ENCODE measurements at regions not wholly inside any gene's neighbourhood (a gene's known extent, or its start where the extent isn't known, plus 50 kb on each side); places are given as distances from the start of the nearest gene placed in this dataset.

GRCh38 chr11:131145791-131146190 lies 224.6 kb upstream of the NTM start:
- no peak for TF ChIP-seq ZEB2 (IDR thresholded peaks at IDR 0.05)
- TF ChIP-seq ETV6 (IDR thresholded peaks at IDR 0.05; ENCODE audit: borderline replicate concordance in 1 of 2, low read depth in 2 of 2, low read length in 1 of 2), result no peak
- TF ChIP-seq ETV6 (CRISPR knock-in tag; IDR thresholded peaks at IDR 0.05; ENCODE audit: borderline replicate concordance), result no peak
- no peak for TF ChIP-seq TCF3 (CRISPR knock-in tag; IDR thresholded peaks at IDR 0.05)
- no peak for TF ChIP-seq E2F6 (IDR thresholded peaks at IDR 0.05; ENCODE audit: borderline replicate concordance in 1 of 2, extremely low read depth in 1 of 2, insufficient read depth in 1 of 2, insufficient read length in 1 of 2, low read depth in 1 of 2, low read length in 1 of 2, poor library complexity in 1 of 2, severe bottlenecking in 1 of 2)
- TF ChIP-seq CTCF (IDR thresholded peaks at IDR 0.05 in 2 of 3, conservative IDR thresholded peaks at IDR 0.05 in 1 of 3; ENCODE audit: insufficient read depth in 2 of 3, low read depth in 1 of 3, low read length in 3 of 3), result no peak
- no peak for TF ChIP-seq POLR2B (IDR thresholded peaks at IDR 0.05; ENCODE audit: low read depth, partially characterized antibody)
- no peak for TF ChIP-seq HCFC1 (IDR thresholded peaks at IDR 0.05; ENCODE audit: low read depth, low read length)
- TF ChIP-seq ZBTB26 (CRISPR knock-in tag; IDR thresholded peaks at IDR 0.05), result no peak
- no peak for TF ChIP-seq ARNT (IDR thresholded peaks at IDR 0.05)

Data from K562 (cell line).